ENCODE measurements at regions not wholly inside any gene's neighbourhood (a gene's known extent, or its start where the extent isn't known, plus 50 kb on each side); places are given as distances from the start of the nearest gene placed in this dataset.

- TF ChIP-seq POLR2A (IDR thresholded peaks at IDR 0.05) = no peak
- no peak for TF ChIP-seq CTCF (IDR thresholded peaks at IDR 0.05)
These were observed 221.6 kb upstream of the SLC30A5 start for GRCh38 chr5:68872088-68872839.

All from lower leg skin (tissue), 3 donors.